ENCODE measurements at regions not wholly inside any gene's neighbourhood (a gene's known extent, or its start where the extent isn't known, plus 50 kb on each side); places are given as distances from the start of the nearest gene placed in this dataset.

DNA sequence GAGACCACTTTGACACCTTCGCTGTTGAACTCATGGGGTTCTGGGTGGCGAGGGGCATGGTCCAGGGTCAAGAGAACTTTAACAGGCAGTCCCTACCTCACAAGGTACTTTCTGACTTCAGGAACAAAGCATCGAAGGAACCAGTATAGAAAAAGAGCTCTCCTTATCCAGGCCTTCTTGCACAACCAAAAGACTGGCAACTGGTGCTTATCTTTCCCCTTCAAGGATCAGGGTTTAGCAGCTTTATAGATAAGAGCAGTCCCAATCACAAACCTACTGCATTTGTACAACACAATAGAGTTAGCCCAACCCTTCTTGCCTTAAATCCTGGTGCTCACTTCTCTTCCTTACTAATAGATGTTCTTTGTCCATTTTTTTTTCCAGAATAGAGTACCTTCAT lies 116.3 kb downstream of the SNX5 start (continued):
- TF ChIP-seq BHLHE40 (IDR thresholded peaks at IDR 0.05; ENCODE audit: low read depth, low read length) (no peak), RFX5 (IDR thresholded peaks at IDR 0.05; ENCODE audit: low read depth, low read length) (no peak)

DNA sequence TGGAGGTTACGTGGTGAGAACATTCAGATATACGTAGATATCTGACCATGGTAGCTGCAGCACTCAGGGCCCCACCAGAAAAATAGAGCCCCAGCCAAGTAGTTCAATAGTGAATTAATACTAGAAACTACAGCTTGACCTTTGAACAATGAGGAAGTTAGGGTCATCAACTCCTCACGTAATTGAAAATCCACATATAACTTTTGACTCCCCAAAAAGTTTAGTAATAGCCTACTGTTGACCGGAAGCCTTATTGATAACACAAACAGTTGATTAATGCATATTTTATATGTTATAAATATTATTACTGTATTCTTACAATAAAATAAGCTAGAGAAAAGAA lies 117.9 kb downstream of the SNX5 start:
- H3K9me1 ChIP-seq (ENCODE audit: insufficient read depth, low read length) = peaks cover 30% of the 10 kb centered on the region
- H3K4ac ChIP-seq (ENCODE audit: low read depth, low read length) = peak overlapping the region; percentile 98
- no peak for ATAC-seq (ENCODE audit: low read depth)
- TF ChIP-seq, protein P1, sequence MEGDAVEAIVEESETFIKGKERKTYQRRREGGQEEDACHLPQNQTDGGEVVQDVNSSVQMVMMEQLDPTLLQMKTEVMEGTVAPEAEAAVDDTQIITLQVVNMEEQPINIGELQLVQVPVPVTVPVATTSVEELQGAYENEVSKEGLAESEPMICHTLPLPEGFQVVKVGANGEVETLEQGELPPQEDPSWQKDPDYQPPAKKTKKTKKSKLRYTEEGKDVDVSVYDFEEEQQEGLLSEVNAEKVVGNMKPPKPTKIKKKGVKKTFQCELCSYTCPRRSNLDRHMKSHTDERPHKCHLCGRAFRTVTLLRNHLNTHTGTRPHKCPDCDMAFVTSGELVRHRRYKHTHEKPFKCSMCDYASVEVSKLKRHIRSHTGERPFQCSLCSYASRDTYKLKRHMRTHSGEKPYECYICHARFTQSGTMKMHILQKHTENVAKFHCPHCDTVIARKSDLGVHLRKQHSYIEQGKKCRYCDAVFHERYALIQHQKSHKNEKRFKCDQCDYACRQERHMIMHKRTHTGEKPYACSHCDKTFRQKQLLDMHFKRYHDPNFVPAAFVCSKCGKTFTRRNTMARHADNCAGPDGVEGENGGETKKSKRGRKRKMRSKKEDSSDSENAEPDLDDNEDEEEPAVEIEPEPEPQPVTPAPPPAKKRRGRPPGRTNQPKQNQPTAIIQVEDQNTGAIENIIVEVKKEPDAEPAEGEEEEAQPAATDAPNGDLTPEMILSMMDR (conservative IDR thresholded peaks at IDR 0.05; ENCODE audit: low read depth, low read length) = no peak
- TF ChIP-seq MXI1 (IDR thresholded peaks at IDR 0.05; ENCODE audit: borderline replicate concordance, low read depth, low read length) (no peak), FOS (IDR thresholded peaks at IDR 0.05; ENCODE audit: low read depth, low read length) (no peak), POLR2A (IDR thresholded peaks at IDR 0.05; ENCODE audit: low read depth, low read length) (no peak), NFE2L2 (IDR thresholded peaks at IDR 0.05; ENCODE audit: low read depth, low read length) (no peak), RAD21 (IDR thresholded peaks at IDR 0.05; ENCODE audit: low read length) (no peak), BHLHE40 (IDR thresholded peaks at IDR 0.05; ENCODE audit: low read depth, low read length) (no peak), RFX5 (IDR thresholded peaks at IDR 0.05; ENCODE audit: low read depth, low read length) (no peak), RCOR1 (IDR thresholded peaks at IDR 0.05; ENCODE audit: insufficient replicate concordance, low read length) (no peak), MAZ (IDR thresholded peaks at IDR 0.05; ENCODE audit: borderline replicate concordance, low read depth, low read length) (no peak), CEBPB (IDR thresholded peaks at IDR 0.05; ENCODE audit: low read depth, low read length) (no peak), MAFK (IDR thresholded peaks at IDR 0.05; ENCODE audit: low read depth, low read length) (no peak), CHD1 (IDR thresholded peaks at IDR 0.05; ENCODE audit: low read depth, low read length) (no peak)
- TF ChIP-seq, protein P2, sequence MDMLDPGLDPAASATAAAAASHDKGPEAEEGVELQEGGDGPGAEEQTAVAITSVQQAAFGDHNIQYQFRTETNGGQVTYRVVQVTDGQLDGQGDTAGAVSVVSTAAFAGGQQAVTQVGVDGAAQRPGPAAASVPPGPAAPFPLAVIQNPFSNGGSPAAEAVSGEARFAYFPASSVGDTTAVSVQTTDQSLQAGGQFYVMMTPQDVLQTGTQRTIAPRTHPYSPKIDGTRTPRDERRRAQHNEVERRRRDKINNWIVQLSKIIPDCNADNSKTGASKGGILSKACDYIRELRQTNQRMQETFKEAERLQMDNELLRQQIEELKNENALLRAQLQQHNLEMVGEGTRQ (IDR thresholded peaks at IDR 0.05; ENCODE audit: low read depth, low read length) = no peak
- TF ChIP-seq, protein P3, sequence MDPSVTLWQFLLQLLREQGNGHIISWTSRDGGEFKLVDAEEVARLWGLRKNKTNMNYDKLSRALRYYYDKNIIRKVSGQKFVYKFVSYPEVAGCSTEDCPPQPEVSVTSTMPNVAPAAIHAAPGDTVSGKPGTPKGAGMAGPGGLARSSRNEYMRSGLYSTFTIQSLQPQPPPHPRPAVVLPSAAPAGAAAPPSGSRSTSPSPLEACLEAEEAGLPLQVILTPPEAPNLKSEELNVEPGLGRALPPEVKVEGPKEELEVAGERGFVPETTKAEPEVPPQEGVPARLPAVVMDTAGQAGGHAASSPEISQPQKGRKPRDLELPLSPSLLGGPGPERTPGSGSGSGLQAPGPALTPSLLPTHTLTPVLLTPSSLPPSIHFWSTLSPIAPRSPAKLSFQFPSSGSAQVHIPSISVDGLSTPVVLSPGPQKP (IDR thresholded peaks at IDR 0.05; ENCODE audit: borderline replicate concordance, low read depth, low read length) = no peak
- dilution Hi-C loops (cut with HindIII; ENCODE audit: low sequenced_read_pairs, unreplicated experiment) (no loop called here), intact Hi-C loops (cut with micrococcal nuclease) (no loop called here), in situ Hi-C loops (cut with MboI; ENCODE audit: low sequenced_read_pairs) (no loop called here)
- H3K56ac ChIP-seq (ENCODE audit: extremely low read depth, insufficient read depth, low read length) = peak overlapping the region; percentile 70
- H2BK20ac ChIP-seq (ENCODE audit: low read depth, low read length) = peak overlapping the region; percentile 94
- H4K8ac ChIP-seq (ENCODE audit: low read depth in 2 of 2, low read length in 2 of 2) = peak overlapping the region; percentile 80 to 86; a peak in 3 of 4 replicates
- H2AK9ac ChIP-seq (replicated peaks; ENCODE audit: low read depth, low read length, poor library complexity) = peak overlapping the region; percentile 91
- peak overlapping the region; percentile 93; the same call in 1 of the 2 replicates for H3K23ac ChIP-seq (ENCODE audit: low read depth, low read length)
- H2AK5ac ChIP-seq (ENCODE audit: low read depth, low read length) = peak overlapping the region; percentile 99
- H3K9ac ChIP-seq (ENCODE audit: low read depth, low read length) = no peak overlapping the region
- no peak overlapping the region for H3K4me2 ChIP-seq (ENCODE audit: low read depth, low read length)
- peaks cover 6% of the 10 kb centered on the region for H3K4me1 ChIP-seq (ENCODE audit: control insufficient read depth, insufficient read depth, low read length)
- no peak overlapping the region; the same call in 1 of the 2 replicates for H4K5ac ChIP-seq (ENCODE audit: low read depth, low read length)
- no peaks in the 10 kb centered on the region for H3K27me3 ChIP-seq (ENCODE audit: control insufficient read depth, insufficient read depth, low read length)
- DNase-seq = no peak
- ChIA-PET CTCF (no interaction called here), POLR2A (ENCODE audit: unreplicated experiment) (interaction anchor here (1.6 kb wide), 1 partner anchor 23 kb away, joined by 5 read pairs; no protein-coding TSS in a partner anchor)
- no peak overlapping the region for H3K4me3 ChIP-seq (ENCODE audit: insufficient read depth, low read depth, low read length)
- H2BK120ac ChIP-seq (ENCODE audit: low read depth, low read length) = peak overlapping the region; percentile 97
- BruUV-seq (replicated peaks) = no TSS peak
- H3K14ac ChIP-seq (replicated peaks; ENCODE audit: low read depth, low read length) = peak overlapping the region; percentile 88
- H4K20me1 ChIP-seq (ENCODE audit: insufficient read depth, low read length) = no peaks in the 10 kb centered on the region
- no peaks in the 10 kb centered on the region for H3K36me3 ChIP-seq (ENCODE audit: control insufficient read depth, insufficient read depth, low read length)
- no peak overlapping the region for H2AFZ ChIP-seq (replicated peaks; ENCODE audit: low read length, poor library complexity)
- H3K18ac ChIP-seq (ENCODE audit: low read depth, low read length) = peak overlapping the region; percentile 3; the same call in 1 of the 2 replicates
- peak overlapping the region; percentile 90 for H3K27ac ChIP-seq (ENCODE audit: insufficient read depth, low read length)
- peaks cover 0 to 17% of the 10 kb centered on the region in 2 experiments; a peak in 2 of 4 replicates for H3K79me1 ChIP-seq (ENCODE audit: low read depth in 1 of 2, low read length in 2 of 2)
- H4K91ac ChIP-seq (ENCODE audit: insufficient read depth, low read depth, low read length) = peak overlapping the region; percentile 97
- peak overlapping the region; percentile 96 for H2BK5ac ChIP-seq (ENCODE audit: low read depth, low read length, poor library complexity, severe bottlenecking)
- H3K9me3 ChIP-seq (ENCODE audit: control insufficient read depth, insufficient read depth, low read length) = peaks cover 6% of the 10 kb centered on the region
- no CpG with 5 or more reads among the region's 4 CpGs for WGBS, 2 experiments (ENCODE audit: extremely low coverage in 2 of 2, insufficient read length in 1 of 2)
- peak overlapping the region; percentile 92; the same call in 1 of the 3 replicates for H2BK15ac ChIP-seq (ENCODE audit: low read depth, low read length)

Data from IMR-90 (cell line).